ENCODE measurements at regions not wholly inside any gene's neighbourhood (a gene's known extent, or its start where the extent isn't known, plus 50 kb on each side); places are given as distances from the start of the nearest gene placed in this dataset.

DNA sequence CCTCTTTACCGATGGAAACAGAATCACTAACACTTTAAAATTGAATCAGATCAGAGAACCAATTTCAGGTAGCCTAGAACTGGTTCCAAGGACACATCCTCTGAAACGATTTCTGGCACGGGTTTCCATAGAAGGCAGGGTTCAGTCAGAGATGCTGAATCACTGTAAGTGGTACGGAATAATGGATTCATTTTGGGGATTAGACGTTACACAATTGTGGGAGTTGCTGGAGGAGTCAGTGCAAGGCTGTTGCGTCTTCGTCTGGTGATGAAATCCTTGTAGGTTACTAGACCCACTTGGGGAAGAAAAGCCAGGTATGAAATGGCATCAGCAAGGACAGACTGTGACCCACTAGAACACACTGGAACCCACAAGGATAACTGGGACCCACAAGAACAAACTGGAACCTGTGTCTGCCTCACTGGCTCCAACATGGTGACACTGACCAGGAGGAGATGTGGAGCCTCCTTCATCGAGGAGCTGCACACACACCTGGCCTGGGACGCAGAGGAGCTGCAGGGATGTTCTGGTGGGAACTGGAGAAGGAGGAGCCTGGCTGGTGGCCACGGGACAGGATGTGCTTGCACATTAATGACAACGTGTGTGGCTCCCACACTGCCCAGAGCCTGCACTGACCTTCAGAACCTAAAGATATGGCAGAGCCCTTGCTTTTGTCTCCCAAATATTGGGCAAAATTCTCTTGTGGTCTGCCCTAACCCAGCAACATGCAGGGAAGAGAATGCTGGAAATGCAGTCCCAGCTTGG is 105.1 kb downstream of the TRAPPC11 start:
- WGBS, 2 experiments (ENCODE audit: insufficient coverage in 1 of 2, insufficient read length in 1 of 2): 94 to 95% methylated on average over 11 of the region's 11 CpGs
- H3K9ac ChIP-seq (ENCODE audit: extremely low read depth, low read length, poor library complexity, severe bottlenecking): no peak overlapping the region
- Mint-ChIP-seq H3K27ac (no peak overlapping the region), H3K4me3 (no peak overlapping the region), H3K27me3 (ENCODE audit: insufficient read depth) (no peaks in the 10 kb centered on the region), H3K4me1 (no peaks in the 10 kb centered on the region), H3K36me3 (ENCODE audit: low read depth) (no peaks in the 10 kb centered on the region), H3K9me3 (no peaks in the 10 kb centered on the region)
- H3K27ac ChIP-seq (ENCODE audit: low read depth, low read length): no peak overlapping the region
- H3K4me1 ChIP-seq (ENCODE audit: control insufficient read depth, insufficient read depth, low read length): no peaks in the 10 kb centered on the region
- H3K36me3 ChIP-seq (ENCODE audit: control insufficient read depth, insufficient read depth, low read length): no peaks in the 10 kb centered on the region
- TF ChIP-seq, protein P1, sequence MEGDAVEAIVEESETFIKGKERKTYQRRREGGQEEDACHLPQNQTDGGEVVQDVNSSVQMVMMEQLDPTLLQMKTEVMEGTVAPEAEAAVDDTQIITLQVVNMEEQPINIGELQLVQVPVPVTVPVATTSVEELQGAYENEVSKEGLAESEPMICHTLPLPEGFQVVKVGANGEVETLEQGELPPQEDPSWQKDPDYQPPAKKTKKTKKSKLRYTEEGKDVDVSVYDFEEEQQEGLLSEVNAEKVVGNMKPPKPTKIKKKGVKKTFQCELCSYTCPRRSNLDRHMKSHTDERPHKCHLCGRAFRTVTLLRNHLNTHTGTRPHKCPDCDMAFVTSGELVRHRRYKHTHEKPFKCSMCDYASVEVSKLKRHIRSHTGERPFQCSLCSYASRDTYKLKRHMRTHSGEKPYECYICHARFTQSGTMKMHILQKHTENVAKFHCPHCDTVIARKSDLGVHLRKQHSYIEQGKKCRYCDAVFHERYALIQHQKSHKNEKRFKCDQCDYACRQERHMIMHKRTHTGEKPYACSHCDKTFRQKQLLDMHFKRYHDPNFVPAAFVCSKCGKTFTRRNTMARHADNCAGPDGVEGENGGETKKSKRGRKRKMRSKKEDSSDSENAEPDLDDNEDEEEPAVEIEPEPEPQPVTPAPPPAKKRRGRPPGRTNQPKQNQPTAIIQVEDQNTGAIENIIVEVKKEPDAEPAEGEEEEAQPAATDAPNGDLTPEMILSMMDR (conservative IDR thresholded peaks at IDR 0.05): no peak
- DNase-seq: no peak
- no peak overlapping the region for H3K4me3 ChIP-seq (ENCODE audit: low read length)
- no peaks in the 10 kb centered on the region for H3K27me3 ChIP-seq (ENCODE audit: control insufficient read depth, insufficient read depth, low read length, poor library complexity, severe bottlenecking)
- no peaks in the 10 kb centered on the region for H3K9me3 ChIP-seq (ENCODE audit: control insufficient read depth, low read length)

DNA sequence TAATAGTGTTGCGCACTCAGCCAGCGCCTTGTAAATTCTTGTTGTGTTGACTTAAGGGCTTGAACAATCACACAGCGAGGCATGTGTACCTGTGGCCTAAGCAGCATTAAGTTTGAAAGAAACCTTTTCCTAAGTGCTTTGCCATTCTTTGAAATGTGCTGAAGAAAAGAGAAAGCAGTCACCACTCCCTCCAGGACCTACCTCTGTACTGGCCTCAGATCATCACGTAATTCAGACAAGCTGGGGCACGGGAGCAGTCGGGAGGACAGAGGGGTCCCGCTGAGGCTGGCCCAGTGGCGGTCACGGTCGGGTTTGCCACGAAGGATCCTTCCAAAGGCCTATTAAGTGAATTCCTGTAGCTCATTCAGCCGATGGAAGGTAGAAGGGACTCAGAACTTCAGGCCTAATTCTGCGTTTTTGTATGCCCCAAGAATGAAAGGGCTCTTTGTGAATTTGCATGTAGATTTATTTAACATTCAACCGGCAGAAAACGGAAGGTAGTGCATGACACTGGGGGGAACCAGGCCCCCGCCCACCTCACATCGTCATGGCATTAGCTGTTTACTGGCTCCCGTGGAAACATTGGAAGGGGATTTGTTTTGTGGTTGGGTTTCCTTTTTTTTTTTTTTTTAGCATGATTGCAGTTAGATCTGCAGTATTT is 106.3 kb downstream of the TRAPPC11 start:
- Histone ChIP-seq H3K27ac (ENCODE audit: low read depth, low read length) (peak overlapping the region; percentile 32), H3K36me3 (ENCODE audit: control insufficient read depth, insufficient read depth, low read length) (no peaks in the 10 kb centered on the region), H3K4me3 (ENCODE audit: low read length) (no peak overlapping the region), H3K9me3 (ENCODE audit: control insufficient read depth, low read length) (no peaks in the 10 kb centered on the region), H3K4me1 (ENCODE audit: control insufficient read depth, insufficient read depth, low read length) (no peaks in the 10 kb centered on the region), H3K9ac (ENCODE audit: extremely low read depth, low read length, poor library complexity, severe bottlenecking) (no peak overlapping the region), H3K27me3 (ENCODE audit: control insufficient read depth, insufficient read depth, low read length, poor library complexity, severe bottlenecking) (no peaks in the 10 kb centered on the region)
- WGBS, 2 experiments (ENCODE audit: insufficient coverage in 1 of 2, insufficient read length in 1 of 2): 85 to 87% methylated on average over 13 to 18 of the region's 18 CpGs
- H3K36me3 Mint-ChIP-seq (ENCODE audit: low read depth): no peaks in the 10 kb centered on the region
- no peak overlapping the region for H3K4me3 Mint-ChIP-seq
- no peak overlapping the region for H3K27ac Mint-ChIP-seq
- TF ChIP-seq, protein P1 (conservative IDR thresholded peaks at IDR 0.05): no peak
- no peak for DNase-seq
- no peaks in the 10 kb centered on the region for H3K4me1 Mint-ChIP-seq
- no peaks in the 10 kb centered on the region for H3K27me3 Mint-ChIP-seq (ENCODE audit: insufficient read depth)
- H3K9me3 Mint-ChIP-seq: no peaks in the 10 kb centered on the region

DNA sequence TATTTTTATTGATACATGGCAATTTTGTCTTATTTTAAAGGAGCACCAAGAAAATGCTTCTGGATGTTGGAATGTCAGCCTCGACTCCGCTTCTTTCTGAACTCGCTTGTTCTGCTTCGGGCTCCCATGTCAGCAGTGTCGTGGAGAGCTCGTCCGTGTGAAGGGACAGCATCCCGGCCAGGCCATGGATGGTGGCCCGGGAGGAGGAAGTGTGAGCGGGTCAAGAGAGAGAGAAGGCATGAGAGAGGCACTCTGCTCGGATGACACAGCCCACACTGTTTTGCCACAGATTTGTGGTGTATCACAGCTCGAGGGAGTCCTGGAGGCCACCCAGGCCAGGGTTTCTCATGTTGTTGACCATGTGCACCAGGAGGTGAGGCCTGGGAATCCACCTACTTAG is 107.0 kb downstream of the TRAPPC11 start:
- 91 to 92% methylated on average over 5 to 12 of the region's 12 CpGs for WGBS, 2 experiments (ENCODE audit: insufficient coverage in 1 of 2, insufficient read length in 1 of 2)
- no peak overlapping the region for H3K4me3 Mint-ChIP-seq
- Histone ChIP-seq H3K4me3 (ENCODE audit: low read length) (no peak overlapping the region), H3K4me1 (ENCODE audit: control insufficient read depth, insufficient read depth, low read length) (no peaks in the 10 kb centered on the region), H3K9me3 (ENCODE audit: control insufficient read depth, low read length) (no peaks in the 10 kb centered on the region), H3K36me3 (ENCODE audit: control insufficient read depth, insufficient read depth, low read length) (no peaks in the 10 kb centered on the region), H3K9ac (ENCODE audit: extremely low read depth, low read length, poor library complexity, severe bottlenecking) (no peak overlapping the region), H3K27ac (ENCODE audit: low read depth, low read length) (no peak overlapping the region), H3K27me3 (ENCODE audit: control insufficient read depth, insufficient read depth, low read length, poor library complexity, severe bottlenecking) (no peaks in the 10 kb centered on the region)
- TF ChIP-seq, protein P1 (conservative IDR thresholded peaks at IDR 0.05): no peak
- no peaks in the 10 kb centered on the region for H3K27me3 Mint-ChIP-seq (ENCODE audit: insufficient read depth)
- H3K27ac Mint-ChIP-seq: no peak overlapping the region
- no peaks in the 10 kb centered on the region for H3K36me3 Mint-ChIP-seq (ENCODE audit: low read depth)
- H3K4me1 Mint-ChIP-seq: peaks cover 3% of the 10 kb centered on the region
- no peaks in the 10 kb centered on the region for H3K9me3 Mint-ChIP-seq
- DNase-seq: no peak
